ENCODE measurements at regions not wholly inside any gene's neighbourhood (a gene's known extent, or its start where the extent isn't known, plus 50 kb on each side); places are given as distances from the start of the nearest gene placed in this dataset.

DNA sequence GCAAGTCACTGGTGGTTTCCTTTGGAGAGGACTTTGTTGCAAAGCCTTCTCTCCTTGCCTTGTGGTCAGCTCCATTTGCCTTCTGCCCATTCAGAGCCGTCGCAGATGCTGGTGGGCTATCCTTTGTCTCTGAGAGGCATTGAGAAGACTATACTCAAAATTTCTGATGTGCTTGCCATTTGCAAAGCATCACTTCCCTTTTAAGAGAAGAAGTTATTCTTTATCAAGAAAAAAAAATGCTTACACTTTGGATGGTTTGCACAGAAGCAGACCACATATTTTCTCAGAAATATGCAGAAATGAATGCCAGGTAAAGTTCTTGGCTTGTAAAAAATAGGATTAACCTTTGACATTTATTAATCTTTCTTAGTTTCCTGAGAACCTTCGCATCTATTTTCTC, 195.8 kb upstream of the KLF4 start:
- no peak for ATAC-seq (ENCODE audit: poor library complexity)
- no peak for DNase-seq
- intact Hi-C loops (cut with DNase I), result no loop called here

DNA sequence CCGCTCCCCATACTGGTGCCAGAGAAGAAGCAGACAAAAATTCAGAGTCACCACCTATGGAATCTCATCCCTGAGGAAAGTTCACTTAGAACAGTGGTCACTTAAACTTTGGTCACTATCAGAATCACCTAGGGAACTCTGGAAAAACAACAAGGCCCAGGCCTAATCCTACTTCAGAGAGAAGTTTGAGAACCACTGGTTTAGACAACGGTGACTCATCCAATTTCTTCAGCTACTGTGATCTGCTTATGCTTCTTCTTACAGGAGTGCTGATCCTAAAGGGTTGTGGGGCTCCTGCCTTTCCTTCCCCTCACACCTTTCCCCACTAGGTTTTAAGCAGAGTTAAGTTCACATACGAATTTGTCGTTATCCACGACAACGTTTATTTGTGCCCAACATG, 194.7 kb upstream of the KLF4 start:
- no peak for ATAC-seq (ENCODE audit: poor library complexity)
- DNase-seq, result no peak
- intact Hi-C loops (cut with DNase I), result no loop called here

DNA sequence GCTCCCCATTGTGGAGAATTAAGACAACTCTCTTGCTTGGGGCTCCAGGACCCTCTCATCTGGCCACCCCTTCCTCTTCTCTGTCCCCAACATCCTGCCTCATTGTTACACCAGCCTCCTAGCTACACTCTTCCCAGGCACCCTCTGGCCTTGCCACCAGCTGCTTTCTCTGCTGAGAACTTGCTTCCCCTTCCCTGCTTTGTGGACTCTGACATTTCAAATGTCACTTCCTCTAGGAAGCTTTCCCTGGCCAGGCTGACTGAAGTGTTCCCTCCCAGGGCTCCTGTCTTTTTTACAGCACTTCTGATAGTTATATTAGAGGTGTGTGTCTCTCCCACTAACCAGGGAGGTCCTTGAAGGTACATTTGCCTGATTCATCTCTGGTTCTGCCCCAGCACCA, 194.0 kb upstream of the KLF4 start:
- ATAC-seq (ENCODE audit: poor library complexity), result peak; percentile 54
- intact Hi-C loops (cut with DNase I), result no loop called here
- DNase-seq, result peak; percentile 51

DNA sequence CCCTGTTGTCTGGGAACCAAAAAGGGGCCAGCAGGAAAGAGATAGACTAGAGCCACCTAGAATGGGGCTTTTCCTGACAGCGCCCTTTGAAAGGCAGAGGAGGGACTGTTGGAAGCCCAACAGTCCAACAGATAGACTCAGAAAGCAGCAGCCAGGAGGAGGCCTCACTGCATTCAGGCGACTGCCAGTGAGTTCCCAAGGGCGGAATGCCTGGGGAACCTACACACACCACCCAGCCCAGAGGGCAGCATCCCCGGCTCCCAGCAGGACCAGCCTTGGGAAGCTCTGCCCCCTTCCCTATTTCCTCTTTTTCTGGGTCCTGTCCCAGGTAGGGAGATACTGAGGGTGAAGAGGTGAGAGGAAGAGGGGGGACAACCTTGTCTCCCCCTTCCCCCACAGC, 192.4 kb upstream of the KLF4 start:
- DNase-seq (no peak), ATAC-seq (ENCODE audit: poor library complexity) (no peak)
- intact Hi-C loops (cut with DNase I), result no loop called here

DNA sequence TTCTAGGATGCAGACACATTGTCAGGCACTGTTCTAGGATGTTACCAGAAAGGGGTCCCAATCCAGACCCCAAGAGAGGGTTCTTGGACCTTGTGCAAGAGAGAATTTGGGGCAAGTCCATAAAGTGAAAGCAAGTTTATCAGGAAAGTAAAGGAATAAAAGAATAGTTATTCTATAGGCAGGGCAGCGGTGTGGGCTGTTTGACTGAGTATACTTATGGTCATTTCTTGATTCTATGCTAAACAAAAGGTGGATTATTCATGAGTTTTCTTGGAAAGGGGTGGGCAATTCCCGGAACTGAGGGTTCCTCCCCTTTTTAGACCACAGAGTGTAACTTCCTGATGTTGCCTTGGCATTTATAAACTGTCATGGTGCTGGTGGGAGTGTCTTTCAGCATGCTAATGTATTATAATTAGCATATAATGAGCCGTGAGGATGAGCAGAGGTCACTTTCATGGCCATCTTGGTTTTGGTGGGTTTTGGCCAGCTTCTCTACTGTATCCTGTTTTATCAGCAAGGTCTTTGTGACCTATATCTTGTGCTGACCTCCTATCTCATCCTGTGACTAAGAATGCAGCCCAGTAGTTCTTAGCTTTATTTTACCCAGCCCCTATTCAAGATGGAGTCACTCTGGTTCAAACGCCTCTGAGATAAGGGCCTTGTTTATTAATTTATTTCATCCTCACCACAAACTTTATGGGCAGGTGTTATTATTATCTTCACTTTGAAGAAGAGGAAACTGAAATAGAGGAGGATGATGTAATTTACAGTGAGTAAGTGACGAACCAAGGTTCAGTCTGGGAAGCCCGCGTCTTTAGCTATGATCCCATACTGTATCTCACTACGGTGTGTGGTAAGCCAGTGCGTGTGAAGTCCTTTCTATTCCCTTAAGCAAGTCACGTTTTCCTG, 186.0 kb upstream of the KLF4 start:
- intact Hi-C loops (cut with DNase I), result no loop called here
- no peak for ATAC-seq (ENCODE audit: poor library complexity)
- no peak for DNase-seq

DNA sequence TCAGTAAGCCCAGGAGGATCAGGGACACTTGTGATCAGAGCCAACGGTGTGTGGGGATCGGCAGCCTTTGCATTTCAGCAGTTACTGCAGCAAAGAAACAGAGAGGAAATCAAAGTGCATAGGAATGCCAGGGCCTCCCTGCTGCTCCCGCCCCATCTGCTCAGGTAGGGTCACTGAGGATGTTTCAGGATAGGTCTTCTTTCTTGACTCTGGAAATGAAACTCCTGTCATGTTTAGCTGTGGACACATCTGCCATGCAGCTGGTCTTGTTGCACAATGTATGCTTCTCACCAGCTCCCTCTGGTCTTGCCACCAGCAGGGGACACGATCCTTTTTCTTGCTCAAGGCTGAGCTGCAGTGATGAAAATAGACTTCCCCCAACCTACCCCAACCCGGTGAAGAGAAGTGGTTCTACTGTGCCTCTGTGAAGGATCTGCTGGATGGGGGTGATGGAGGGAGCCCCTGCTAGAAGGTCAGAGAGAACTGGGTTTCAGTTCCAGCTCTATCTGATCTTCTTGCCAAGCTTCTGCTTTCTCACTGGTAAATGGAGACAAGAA, 185.2 kb upstream of the KLF4 start:
- peak; percentile 78 for ATAC-seq (ENCODE audit: poor library complexity)
- intact Hi-C loops (cut with DNase I), result no loop called here
- peak; percentile 47 for DNase-seq

DNA sequence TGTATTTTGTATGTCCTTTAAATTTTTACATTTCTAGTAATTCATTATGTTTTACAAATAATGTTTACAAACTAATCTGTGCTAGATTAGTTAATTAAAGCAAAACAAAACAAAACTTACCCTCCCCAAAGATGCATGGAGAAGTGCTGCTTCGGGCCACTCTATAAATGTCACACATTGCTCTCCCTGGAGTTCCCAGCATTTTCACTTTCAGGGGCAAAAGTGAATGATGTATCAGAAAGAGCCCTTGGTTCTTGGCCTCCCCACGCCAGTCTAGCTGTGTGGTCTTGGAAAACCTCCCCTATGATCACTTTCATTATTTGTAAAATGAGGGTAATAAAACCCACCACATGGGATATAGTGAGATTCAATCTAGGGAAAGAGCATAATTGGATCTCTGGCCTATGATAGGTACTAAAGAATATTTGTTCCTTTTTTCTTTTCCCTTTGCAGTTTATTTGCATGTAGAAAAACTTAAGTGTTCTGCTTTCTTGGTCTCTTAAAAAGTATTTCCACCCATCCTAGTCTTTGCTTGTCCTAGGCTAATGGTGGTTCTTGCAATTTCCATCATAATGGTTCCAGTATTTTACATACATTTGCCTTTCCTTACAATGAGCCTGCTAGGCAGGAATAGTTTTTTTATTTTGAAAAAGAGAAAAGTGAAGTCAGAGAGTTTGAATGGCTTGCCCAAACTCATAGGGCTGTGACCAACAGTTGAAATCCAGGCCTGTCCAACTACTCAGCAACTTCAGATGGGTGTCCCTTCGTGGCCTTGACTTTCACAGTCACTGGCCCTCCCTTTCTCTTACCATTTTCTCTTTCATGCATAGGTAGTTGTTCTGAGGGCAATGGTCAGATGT, 184.5 kb upstream of the KLF4 start:
- intact Hi-C loops (cut with DNase I), result no loop called here
- no peak for DNase-seq
- ATAC-seq (ENCODE audit: poor library complexity), result no peak

DNA sequence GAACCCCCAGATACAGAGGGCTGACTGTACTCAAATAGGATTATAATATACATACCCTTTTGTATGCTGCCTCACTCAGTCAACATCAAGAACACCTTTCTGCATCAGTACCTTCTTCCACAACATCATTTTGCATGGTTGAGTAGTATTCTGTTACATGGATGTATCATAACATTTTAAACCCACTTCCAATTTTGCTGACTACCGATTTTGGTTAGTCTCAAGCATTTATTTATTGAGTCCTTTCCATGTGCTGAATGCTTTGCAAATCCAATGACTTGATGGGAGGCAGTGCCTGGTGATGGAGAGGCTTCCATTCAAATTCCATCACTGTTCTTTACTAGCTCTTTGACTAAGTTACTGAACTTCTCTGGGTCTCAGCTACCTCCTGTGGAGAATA, 182.0 kb upstream of the KLF4 start:
- no peak for ATAC-seq (ENCODE audit: poor library complexity)
- no peak for DNase-seq
- intact Hi-C loops (cut with DNase I), result no loop called here

DNA sequence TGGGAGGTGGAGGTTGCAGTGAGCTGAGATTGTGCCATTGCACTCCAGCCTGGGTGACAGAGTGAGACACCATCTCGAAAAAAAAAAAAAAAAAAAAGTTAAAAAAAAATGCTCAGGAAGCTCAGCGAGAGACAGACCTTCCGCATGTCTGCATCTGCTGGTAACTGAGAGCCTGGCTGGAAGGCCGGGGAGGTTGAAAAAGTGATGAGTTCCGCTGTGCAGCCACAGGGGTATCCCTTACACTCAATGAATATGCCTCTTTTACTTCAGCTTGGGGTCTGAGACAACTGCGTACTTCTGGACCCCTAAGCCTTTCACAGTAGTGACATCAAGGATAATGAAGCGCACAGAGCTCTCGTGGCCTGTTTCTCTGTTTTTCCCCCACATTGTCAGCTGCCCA, 179.9 kb upstream of the KLF4 start:
- no peak for DNase-seq
- ATAC-seq (ENCODE audit: poor library complexity), result no peak
- intact Hi-C loops (cut with DNase I), result no loop called here

DNA sequence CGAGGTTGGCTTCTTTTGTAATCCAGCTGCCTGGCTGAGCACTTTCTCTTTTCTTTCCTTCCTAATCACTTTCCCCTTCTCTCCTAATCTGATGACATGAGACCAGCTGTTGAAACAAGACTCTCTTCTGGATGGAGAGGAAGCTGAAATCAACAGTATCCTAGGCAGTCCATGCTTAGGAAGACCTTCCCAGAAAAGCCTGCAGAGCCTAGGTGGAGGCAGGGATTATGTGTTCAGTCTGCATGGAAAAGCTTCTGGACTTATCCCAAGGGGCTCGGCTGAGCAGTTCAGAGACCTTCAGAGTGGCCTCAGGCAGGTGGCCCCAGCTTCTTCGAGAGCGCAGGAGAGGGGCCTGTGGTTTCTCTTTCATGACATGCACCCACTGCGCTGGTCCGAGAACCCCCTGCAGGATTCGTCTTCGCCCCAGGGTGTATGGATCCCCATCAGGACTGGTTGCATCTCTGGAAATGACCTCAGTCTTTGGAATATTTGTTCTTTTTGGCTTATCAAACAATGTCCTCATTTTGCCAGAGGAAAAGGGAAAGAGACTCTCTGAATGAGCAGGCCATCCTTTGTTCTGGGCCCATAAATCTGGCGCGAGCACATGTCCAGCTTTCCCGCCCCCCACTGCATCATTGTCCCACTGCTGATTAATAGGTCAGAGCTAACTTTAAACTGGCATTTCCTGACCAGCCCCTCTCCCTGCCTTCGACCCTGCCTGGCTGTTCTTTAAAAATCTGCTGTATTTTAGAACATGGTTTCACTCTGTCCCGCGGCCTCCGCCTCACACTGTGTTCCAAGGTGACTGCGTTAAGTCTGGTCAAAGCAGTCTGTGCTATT, 177.9 kb upstream of the KLF4 start:
- ATAC-seq (ENCODE audit: poor library complexity), result peak; percentile 67
- intact Hi-C loops (cut with DNase I), result no loop called here
- peak; percentile 53 for DNase-seq

DNA sequence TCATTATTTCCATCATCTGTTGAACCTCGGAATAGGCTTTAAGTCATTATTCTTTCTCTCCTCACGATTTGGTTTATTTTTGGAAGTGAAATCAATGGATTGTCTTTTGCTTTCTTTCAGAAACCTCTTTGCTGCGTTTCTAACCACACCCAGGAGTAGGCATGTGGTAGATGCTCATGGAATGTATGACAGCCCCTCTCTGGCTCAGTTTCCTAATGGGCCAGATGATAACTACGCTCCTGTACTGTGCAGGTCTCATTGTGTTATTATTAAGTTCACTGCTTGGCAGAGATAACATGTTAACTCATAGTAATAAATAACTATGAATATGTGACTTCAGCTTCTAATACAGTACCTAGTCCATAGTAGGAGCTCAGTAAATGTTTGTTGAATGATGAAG, 175.5 kb upstream of the KLF4 start:
- ATAC-seq (ENCODE audit: poor library complexity) (no peak), DNase-seq (no peak)
- intact Hi-C loops (cut with DNase I), result no loop called here

DNA sequence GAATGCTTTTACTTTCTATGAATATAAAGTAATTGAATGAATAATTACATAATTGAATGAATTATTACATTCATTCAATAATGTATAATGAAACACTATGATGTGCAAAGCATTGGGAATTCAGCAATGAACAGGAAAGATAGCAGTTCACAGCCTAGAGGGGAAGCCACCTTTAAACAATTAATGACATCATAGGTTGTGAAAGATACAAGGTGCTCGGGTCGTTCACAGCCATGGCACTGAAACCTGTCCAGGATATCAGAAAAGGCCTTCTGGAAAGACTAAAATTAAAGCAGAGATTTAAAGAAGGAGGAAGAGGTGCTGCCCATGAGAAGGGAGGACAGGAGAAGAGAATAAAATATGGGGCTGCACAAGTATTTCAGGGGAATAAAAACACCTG, 171.4 kb upstream of the KLF4 start:
- ATAC-seq (ENCODE audit: poor library complexity) (no peak), DNase-seq (no peak)
- intact Hi-C loops (cut with DNase I), result no loop called here

DNA sequence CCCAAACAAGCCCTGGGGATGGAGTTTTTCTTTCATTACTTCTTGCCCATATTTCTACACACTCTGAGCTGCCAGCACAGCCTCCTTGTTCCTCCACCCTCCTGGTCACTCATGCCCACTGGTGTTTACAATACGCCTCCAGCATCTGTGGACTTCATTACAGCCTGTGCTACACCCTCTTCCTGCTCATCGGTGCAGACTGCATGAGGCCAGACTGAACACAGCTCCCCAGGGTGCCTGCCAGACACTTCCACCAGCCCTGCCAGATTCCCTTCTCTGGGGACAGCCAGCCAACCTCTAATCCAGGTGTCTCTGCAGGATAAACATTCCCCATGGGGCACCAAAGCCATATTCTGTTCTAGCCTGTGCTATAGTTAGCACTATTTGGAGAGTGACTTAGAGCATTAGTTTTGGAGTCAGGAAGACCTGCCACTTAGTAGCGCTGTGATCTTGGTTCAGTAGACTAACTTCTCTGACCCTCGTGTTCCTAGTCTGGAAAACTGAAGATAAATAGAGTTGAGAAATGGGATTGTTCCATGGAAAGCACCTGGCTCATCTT, 163.8 kb upstream of the KLF4 start:
- DNase-seq (no peak), ATAC-seq (ENCODE audit: poor library complexity) (peak; percentile 56)
- intact Hi-C loops (cut with DNase I), result no loop called here

DNA sequence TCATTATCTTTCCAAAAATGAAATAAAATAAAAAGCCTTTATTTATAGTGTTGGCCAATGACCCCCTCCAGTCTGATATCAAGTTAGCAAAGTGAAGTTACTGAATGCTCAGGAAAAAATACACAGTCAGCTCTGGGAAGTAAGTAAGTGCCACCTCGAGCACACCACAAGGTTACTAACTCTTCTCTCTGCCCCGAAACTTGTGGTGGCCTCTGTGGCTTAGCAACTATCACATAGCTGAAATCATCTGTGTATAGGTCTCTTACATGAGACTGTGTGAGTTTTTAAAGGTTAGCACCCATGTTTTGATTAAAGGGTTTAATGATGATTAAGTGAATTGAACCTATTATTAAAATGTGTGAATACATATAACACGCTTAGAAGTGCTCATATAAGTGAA, 161.4 kb upstream of the KLF4 start:
- intact Hi-C loops (cut with DNase I), result no loop called here
- no peak for ATAC-seq (ENCODE audit: poor library complexity)
- no peak for DNase-seq

DNA sequence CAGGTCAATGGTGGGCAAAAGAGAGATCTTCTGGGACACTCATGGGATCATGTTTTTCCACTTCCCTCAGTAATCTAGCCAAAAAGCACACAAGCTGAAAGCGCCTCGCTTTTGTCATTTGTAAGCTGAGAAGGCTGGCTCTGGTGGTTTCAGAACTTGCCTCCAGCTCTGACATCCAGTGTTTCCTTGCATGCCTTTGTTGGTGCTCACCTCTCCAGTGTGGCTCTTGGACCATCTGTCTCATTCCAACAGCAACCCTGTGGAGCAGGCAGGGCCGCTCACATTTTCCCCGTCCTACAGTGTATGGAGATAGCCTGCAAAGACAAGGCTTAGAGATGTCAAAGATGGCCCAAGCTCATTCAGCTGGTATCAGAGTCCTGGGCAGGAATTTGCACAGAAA, 160.8 kb upstream of the KLF4 start:
- intact Hi-C loops (cut with DNase I), result no loop called here
- ATAC-seq (ENCODE audit: poor library complexity), result no peak

DNA sequence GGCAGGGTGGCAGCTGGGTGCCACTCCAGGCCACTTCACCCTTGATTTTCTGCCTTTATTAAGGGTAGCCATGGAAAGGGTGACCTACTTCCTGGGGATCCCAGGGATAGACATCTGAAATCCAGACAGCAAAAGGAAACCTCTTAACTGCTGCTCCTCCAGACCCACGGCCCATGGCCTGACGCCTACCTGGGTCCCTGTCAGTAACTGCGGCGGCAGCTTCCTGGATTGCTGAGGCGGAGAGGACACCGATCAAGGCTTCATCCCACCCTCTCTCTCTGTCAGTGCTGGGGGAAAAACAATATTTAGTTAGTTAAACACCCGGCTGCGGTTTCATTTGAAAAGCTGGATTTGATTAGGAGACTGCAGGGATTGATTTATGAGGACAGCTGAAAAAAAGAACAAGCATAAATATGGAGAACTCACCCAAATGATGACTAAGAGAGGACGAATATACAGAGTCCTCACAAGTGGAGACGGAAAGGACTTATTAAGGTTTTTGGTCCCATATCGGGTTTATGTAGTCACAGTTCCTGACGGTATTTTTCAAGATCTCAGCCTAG, 158.7 kb upstream of the KLF4 start:
- intact Hi-C loops (cut with DNase I), result no loop called here
- DNase-seq, result no peak
- no peak for ATAC-seq (ENCODE audit: poor library complexity)

More for the DNA sequence above, 160.8 kb upstream of the KLF4 start:
- DNase-seq, result no peak

DNA sequence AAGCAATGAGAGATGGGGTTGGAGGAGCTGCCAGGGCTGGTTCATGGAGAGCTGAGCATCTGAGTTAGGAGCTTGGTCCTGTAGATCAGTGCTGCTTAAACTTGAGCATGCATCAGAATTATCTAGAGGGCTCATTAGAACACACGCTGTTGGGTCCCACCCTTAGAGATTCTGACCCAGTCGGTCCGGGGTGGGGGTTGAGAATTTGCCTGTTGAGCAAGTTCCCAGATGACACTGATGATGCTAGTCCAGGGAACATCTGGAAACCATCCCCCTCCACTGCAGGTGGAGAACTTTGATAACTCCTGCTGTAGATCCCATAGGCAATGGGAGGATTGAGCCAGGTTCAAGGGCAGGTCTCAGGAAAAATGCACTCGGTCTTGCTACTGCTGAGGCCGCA, 158.0 kb upstream of the KLF4 start:
- intact Hi-C loops (cut with DNase I), result no loop called here
- DNase-seq, result no peak

DNA sequence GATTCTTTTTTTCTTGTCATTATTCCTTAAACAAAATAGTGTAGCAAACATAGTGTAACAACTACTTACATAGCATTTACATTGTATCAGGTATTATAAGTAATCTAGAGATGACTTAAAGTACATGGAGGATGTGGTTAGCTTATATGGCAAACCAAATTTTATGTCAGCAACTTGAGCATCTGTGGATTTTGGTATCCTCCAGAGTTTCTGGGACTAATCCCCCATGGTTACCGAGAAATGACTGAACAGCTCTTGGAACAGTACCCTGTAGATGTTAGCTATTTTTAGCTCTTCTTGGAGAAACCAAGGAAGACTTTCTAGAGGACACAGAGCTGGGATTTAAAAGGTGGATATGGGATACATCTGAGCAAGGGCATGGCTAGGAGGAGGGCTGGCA, 157.6 kb upstream of the KLF4 start:
- intact Hi-C loops (cut with DNase I), result no loop called here
- ATAC-seq (ENCODE audit: poor library complexity), result no peak
- no peak for DNase-seq

More for the DNA sequence above, 158.0 kb upstream of the KLF4 start:
- ATAC-seq (ENCODE audit: poor library complexity), result no peak
